SK-N-MC (cell line): ENCODE measurements at regions not wholly inside any gene's neighbourhood (a gene's known extent, or its start where the extent isn't known, plus 50 kb on each side); places are given as distances from the start of the nearest gene placed in this dataset.

Source experiments
- EZH2 ChIP-seq: fragments of 200-600 bp; sonication (generic); IDR thresholded peaks from one replicate; pipeline ENCODE4 v1.6.1; 2017; ENCODE audit warnings: antibody characterized with exemption
- FOXP2 ChIP-seq: optimal IDR thresholded peaks from 2 replicates; pipeline ENCODE3; 2011; ENCODE audit warnings: mild to moderate bottlenecking, moderate library complexity; ENCODE audit not compliant: insufficient read depth; ENCODE audit errors: extremely low read length, control extremely low read depth
- POLR2AphosphoS5 ChIP-seq: IDR thresholded peaks from 2 replicates; pipeline ENCODE4 v1.6.1; 2012; ENCODE audit warnings: mild to moderate bottlenecking, low read depth, low read length, borderline replicate concordance

DNA sequence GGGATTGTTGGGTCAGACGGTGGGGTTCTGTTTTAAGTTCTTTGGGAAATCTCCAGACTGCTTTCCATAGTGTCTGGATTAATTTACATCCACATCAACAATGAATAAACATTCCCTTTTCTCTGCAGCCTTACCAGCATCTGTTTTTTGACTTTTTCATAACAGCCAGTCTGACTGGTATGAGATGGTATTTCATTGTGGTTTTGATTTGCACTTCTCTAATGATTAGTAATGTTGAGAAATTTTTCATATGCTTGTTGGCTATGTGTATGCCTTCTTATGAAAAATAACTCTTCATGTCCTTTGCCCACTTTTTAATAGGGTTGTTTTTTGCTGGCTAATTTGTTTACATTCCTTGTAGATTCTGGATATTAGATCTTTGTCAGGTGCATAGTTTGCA lies 140.8 kb upstream of the CNTN1 start:
- TF ChIP-seq EZH2 (no peak), POLR2AphosphoS5 (no peak), FOXP2 (no peak)
